ENCODE measurements at regions not wholly inside any gene's neighbourhood (a gene's known extent, or its start where the extent isn't known, plus 50 kb on each side); places are given as distances from the start of the nearest gene placed in this dataset.

GRCh38 chr7:68295386-68295785 lies 1298.8 kb downstream of the TYW1 start:
- TF ChIP-seq CTCF (IDR thresholded peaks at IDR 0.05; ENCODE audit: low read length, missing control alignments), result no peak

GRCh38 chr7:68304536-68304935 lies 1293.7 kb upstream of the AUTS2 start:
- no peak for TF ChIP-seq CTCF (IDR thresholded peaks at IDR 0.05; ENCODE audit: low read length, missing control alignments)
- H3K4me3 ChIP-seq (replicated peaks; ENCODE audit: low read depth, low read length), result no peak overlapping the region
- no peak for DNase-seq (ENCODE audit: low read depth)

More at GRCh38 chr7:68295386-68295785, 1298.8 kb downstream of the TYW1 start:
- no peak for DNase-seq (ENCODE audit: low read depth)
- H3K4me3 ChIP-seq (replicated peaks; ENCODE audit: low read depth, low read length), result no peak overlapping the region

GRCh38 chr7:68306692-68307107 lies 1291.6 kb upstream of the AUTS2 start:
- TF ChIP-seq CTCF (IDR thresholded peaks at IDR 0.05; ENCODE audit: low read length, missing control alignments), result no peak
- DNase-seq (ENCODE audit: low read depth), result no peak
- H3K4me3 ChIP-seq (replicated peaks; ENCODE audit: low read depth, low read length), result no peak overlapping the region

DNA sequence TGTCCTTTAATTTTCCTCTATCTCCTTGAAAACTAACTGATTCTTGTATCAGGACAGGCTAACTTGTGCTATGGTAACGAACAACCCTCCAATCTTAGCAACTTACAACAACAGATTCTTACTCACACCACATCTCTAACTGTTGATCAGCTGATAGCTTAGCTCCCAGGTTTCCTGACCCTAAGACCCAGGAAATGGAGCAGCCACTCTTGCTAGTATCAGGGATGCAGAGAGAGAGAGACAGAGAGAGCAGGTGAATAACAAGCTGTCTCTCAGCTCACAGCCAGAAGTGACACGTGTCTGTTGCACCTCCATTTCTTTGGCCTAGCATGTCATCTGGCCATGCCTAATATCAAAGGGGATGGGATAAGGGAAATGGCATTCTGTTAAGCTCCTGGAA lies 1289.0 kb upstream of the AUTS2 start:
- no peak for TF ChIP-seq CTCF (IDR thresholded peaks at IDR 0.05; ENCODE audit: low read length, missing control alignments)
- no peak for DNase-seq (ENCODE audit: low read depth)
- no peak overlapping the region for H3K4me3 ChIP-seq (replicated peaks; ENCODE audit: low read depth, low read length)

DNA sequence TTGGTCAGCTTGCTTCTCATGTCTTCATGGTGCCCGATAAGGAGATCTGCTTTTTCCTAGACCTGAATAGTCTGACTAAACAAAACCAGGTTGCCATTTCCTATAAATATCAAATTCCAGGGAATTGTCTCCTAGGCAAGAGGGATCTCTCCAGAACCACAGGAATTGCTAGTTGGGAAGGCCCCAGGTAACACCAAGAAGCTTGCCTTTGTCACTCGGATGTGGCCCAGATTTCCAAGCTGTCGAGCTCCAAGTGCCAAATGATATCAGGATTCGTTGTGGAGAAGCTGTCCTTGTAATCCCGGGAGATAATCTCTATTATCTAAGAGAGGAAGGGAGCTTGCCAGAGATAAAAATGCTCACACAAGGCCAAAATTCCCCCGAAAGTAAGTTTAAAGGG lies 1288.5 kb upstream of the AUTS2 start:
- no peak for TF ChIP-seq CTCF (IDR thresholded peaks at IDR 0.05; ENCODE audit: low read length, missing control alignments)
- H3K4me3 ChIP-seq (replicated peaks; ENCODE audit: low read depth, low read length), result no peak overlapping the region
- no peak for DNase-seq (ENCODE audit: low read depth)

DNA sequence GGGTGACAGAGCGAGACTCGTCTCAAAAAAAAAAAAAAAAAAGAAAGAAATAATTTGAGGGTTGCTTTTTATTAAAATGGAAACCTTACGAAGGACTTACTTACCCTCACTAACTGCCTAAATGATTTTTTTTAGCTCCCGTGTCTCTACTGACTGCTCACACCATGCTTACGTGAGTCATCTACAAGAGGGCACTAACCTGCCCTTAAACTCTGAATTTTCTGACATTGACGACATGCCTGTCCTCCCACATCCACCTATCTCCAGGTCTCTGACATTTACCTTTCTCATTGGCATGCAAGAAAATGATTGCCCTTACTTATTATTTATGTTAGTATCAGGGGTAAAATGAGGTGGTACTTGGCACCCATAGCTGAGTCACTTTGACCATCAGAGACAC lies 1286.3 kb upstream of the AUTS2 start:
- DNase-seq (ENCODE audit: low read depth), result no peak
- no peak for TF ChIP-seq CTCF (IDR thresholded peaks at IDR 0.05; ENCODE audit: low read length, missing control alignments)

GRCh38 chr7:68313806-68314205 lies 1284.5 kb upstream of the AUTS2 start:
- no peak for DNase-seq (ENCODE audit: low read depth)
- TF ChIP-seq CTCF (IDR thresholded peaks at IDR 0.05; ENCODE audit: low read length, missing control alignments), result no peak

More for the DNA sequence above, 1286.3 kb upstream of the AUTS2 start:
- no peak overlapping the region for H3K4me3 ChIP-seq (replicated peaks; ENCODE audit: low read depth, low read length)

More at GRCh38 chr7:68313806-68314205, 1284.5 kb upstream of the AUTS2 start:
- H3K4me3 ChIP-seq (replicated peaks; ENCODE audit: low read depth, low read length), result no peak overlapping the region
